HG02759 (cell line): ENCODE measurements at regions not wholly inside any gene's neighbourhood (a gene's known extent, or its start where the extent isn't known, plus 50 kb on each side); places are given as distances from the start of the nearest gene placed in this dataset.
"Not testable (repeated sequence)": the region's sequence is repeated elsewhere in the genome, so short reads cannot be mapped to it uniquely, and the experiment has no call there.

Experiments used
- ATAC-seq: cut with Tn5 transposase; IDR thresholded peaks from one replicate; pipeline ENCODE4 v1.9.1; 2021; ENCODE audit warnings: mild to moderate bottlenecking, moderate library complexity; ENCODE audit not compliant: unreplicated experiment

- no peak for ATAC-seq
Measured at GRCh38 chr19:30267332-30267731, 104.9 kb upstream of the ZNF536 start.

- ATAC-seq: no peak
Measured at GRCh38 chr19:30268601-30269000, 103.6 kb upstream of the ZNF536 start.

GRCh38 chr19:30269638-30270037 is 102.5 kb upstream of the ZNF536 start:
- ATAC-seq: no peak

- ATAC-seq: no peak
Measured at GRCh38 chr19:30271816-30272215, 100.4 kb upstream of the ZNF536 start.

- ATAC-seq: no peak
Measured at GRCh38 chr19:30272554-30272953, 99.6 kb upstream of the ZNF536 start.

- no peak for ATAC-seq
Measured at GRCh38 chr19:30273184-30273583, 99.0 kb upstream of the ZNF536 start.

GRCh38 chr19:30274987-30275386 is 97.2 kb upstream of the ZNF536 start:
- no peak for ATAC-seq

- ATAC-seq: no peak
Measured at GRCh38 chr19:30276011-30276882, 95.9 kb upstream of the ZNF536 start.

- ATAC-seq: no peak
Measured at GRCh38 chr19:30276883-30277280, 95.3 kb upstream of the ZNF536 start.

GRCh38 chr19:30277941-30278881 is 94.0 kb upstream of the ZNF536 start:
- no peak for ATAC-seq

- ATAC-seq: no peak
Measured at GRCh38 chr19:30278882-30279254, 93.3 kb upstream of the ZNF536 start.

- ATAC-seq: no peak
Measured at GRCh38 chr19:30280018-30280417, 92.2 kb upstream of the ZNF536 start.

- ATAC-seq: no peak
Measured at GRCh38 chr19:30281906-30282305, 90.3 kb upstream of the ZNF536 start.

- no peak for ATAC-seq
Measured at GRCh38 chr19:30283556-30283955, 88.6 kb upstream of the ZNF536 start.

GRCh38 chr19:30284209-30284608 is 88.0 kb upstream of the ZNF536 start:
- ATAC-seq: no peak

- ATAC-seq: no peak
Measured at GRCh38 chr19:30284885-30285284, 87.3 kb upstream of the ZNF536 start.

- ATAC-seq: no peak
Measured at GRCh38 chr19:30286378-30286777, 85.8 kb upstream of the ZNF536 start.

GRCh38 chr19:30287259-30287658 is 84.9 kb upstream of the ZNF536 start:
- ATAC-seq: no peak

GRCh38 chr19:30287973-30288372 is 84.2 kb upstream of the ZNF536 start:
- ATAC-seq: no peak

GRCh38 chr19:30288911-30289310 is 83.3 kb upstream of the ZNF536 start:
- no peak for ATAC-seq

- ATAC-seq: no peak
Measured at GRCh38 chr19:30289336-30289735, 82.8 kb upstream of the ZNF536 start.

- ATAC-seq: not testable (repeated sequence)
Measured at GRCh38 chr19:30290805-30291204, 81.4 kb upstream of the ZNF536 start.
